ENCODE measurements at regions not wholly inside any gene's neighbourhood (a gene's known extent, or its start where the extent isn't known, plus 50 kb on each side); places are given as distances from the start of the nearest gene placed in this dataset.

DNA sequence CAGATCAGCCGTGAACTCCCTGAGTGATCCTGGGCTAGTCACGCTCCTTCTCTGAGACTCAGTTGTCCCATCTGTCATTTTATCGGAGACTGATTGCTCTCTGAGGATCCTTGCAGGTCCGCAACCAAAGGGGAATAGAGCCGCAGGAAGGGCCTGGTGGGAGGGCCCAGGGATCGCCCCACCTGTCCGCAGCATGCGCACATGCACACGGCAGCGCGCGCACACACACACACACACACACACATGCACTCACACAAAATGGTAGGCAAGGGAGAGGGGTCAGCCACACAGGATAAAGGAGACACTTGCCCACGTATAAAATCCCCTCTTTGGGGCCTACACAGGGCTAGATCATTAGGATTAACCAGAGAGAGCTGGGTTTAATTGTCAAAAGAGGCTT, 95.6 kb upstream of the FOXP4 start:
- DNase-seq (ENCODE audit: low read depth) = no peak

DNA sequence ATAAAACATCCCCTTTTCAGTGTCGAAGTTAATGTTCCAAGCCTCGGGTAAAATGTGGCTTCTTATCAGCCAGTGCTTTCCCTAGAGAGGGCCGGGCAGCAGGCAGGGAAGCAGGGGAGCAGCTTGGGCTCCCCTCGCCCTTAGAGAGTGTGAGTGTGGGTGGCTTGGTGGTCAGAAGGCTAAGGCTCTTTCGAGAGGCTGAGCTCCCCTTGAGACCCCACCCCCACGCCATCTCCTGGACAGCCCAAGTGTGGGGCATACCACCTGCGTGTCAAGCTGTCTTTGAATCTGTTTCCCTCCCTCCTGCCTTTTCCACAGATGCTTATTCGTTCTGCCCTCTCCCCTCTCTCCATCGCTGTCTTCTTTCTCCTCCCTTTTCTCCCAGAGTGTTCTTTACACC, 95.1 kb upstream of the FOXP4 start:
- no peak for DNase-seq (ENCODE audit: low read depth)

- no peak for DNase-seq (ENCODE audit: low read depth)
Measured at GRCh38 chr6:41451515-41452163, 94.5 kb upstream of the FOXP4 start.

- DNase-seq (ENCODE audit: low read depth) = no peak
Measured at GRCh38 chr6:41452763-41453162, 93.4 kb upstream of the FOXP4 start.

GRCh38 chr6:41453244-41453643, 92.9 kb upstream of the FOXP4 start:
- no peak for DNase-seq (ENCODE audit: low read depth)

- DNase-seq (ENCODE audit: low read depth) = no peak
Measured at GRCh38 chr6:41454189-41454789, 91.9 kb upstream of the FOXP4 start.

DNA sequence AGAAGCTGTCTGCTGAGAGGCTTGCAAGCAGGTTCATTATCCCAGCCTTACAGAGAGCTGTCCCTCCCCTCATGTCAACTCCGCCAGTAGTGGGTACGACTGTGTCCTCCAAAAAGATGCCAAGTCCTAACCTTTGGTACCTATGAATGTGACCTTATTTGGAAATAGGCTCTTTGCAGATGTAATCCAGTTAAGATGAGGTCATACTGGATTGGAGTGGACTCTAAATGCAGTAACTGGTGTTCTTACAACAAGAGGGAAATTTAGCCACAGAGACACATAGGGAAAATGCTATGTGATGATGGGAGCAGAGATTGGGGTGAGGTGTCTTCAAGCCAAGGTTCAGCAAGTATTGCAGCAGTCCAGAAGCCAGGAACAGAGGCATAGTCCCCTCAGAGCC, 90.8 kb upstream of the FOXP4 start:
- DNase-seq (ENCODE audit: low read depth) = no peak

GRCh38 chr6:41455818-41456217, 90.4 kb upstream of the FOXP4 start:
- no peak for DNase-seq (ENCODE audit: low read depth)

GRCh38 chr6:41457303-41457670, 88.9 kb upstream of the FOXP4 start:
- no peak for DNase-seq (ENCODE audit: low read depth)

GRCh38 chr6:41459738-41460137, 86.4 kb upstream of the FOXP4 start:
- DNase-seq (ENCODE audit: low read depth) = no peak

DNA sequence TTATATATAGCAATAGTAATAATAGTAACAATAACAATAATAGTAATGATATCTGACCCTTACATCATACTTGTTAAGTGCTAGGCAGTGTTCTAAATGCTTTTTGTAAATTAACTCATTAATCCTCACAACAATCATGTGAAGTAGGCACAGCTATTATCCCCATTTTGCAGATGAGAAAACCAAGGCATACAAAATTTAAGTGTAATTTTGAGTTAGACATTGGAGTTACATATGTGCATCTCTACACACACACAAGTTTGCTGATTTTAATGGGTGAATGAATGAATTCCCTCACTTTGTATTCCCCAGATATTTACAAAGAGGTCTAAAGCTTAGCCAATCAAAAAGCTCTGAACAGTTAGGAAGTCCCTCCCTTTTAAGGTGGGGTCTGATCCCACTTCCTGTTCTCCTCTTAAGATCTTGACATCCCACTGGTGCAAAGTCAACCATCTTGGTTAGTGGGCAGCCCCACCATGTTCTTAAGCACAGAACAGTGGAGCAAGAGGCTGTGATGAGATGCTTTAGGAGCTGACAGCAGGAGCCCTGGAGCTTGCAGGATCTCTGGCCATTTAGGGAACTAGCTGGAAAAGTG, 85.3 kb upstream of the FOXP4 start:
- peak; percentile 32 for DNase-seq (ENCODE audit: low read depth)

DNA sequence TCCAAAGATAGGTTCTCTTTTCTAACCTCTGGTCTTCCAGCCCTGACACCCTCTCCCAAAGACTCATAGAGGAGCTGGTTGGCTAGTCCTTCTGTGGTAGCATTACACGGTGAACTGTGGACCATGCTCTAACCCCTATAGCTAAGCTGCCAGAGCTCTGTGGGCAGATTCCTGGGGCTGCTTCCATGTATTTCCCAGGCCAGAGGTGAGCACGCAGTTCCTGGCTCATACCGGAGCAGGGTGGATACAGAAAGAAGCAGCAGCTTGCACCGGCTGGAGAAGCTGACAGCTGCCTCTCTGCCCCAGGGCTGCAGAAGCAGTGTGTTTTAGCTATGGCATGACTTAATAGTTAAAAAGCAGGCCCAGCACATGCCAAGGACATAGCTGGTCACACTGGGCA, 84.1 kb upstream of the FOXP4 start:
- DNase-seq (ENCODE audit: low read depth) = no peak

- peak; percentile 73 for DNase-seq (ENCODE audit: low read depth)
Measured at GRCh38 chr6:41463062-41463930, 82.9 kb upstream of the FOXP4 start.

DNA sequence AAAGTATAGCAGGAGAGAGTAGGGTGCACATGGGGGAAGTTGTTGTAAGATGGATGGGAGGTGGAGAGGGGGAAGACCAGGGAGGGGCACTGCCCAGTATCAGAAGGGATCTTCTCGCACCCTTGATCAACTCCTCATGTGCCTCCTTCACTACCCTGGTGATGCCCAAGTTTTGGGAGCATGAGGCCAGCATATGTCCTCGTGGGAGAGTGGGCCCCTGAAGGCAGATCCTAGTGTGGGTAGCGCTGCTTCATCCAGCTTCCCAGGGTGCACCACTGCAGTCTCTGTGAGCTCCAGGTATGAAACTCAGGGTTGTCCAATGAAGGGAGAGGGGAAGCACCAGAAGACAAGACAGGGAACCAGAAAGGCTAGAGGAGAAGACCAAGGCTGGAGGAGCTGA, 82.2 kb upstream of the FOXP4 start:
- no peak for DNase-seq (ENCODE audit: low read depth)

DNA sequence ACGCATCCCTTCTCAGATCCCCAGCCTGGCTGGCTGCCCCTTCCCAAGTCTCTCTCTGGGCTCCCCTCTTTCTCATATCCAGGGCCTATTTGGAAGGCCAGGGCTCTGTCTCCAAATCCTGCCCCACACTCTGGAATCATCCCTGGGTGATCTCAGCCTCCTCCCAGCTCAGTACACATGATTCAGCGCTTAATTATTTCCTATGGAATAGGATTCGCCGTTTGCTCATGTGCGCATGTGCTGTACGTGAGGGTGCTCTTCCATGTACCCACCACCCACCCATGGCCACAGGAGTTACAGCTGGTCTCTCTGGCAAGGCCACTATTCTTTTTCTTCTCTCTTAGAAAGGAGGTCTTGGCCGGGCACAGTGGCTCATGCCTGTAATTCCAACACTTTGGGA, 81.7 kb upstream of the FOXP4 start:
- DNase-seq (ENCODE audit: low read depth) = peak; percentile 29

GRCh38 chr6:41466437-41466990, 79.7 kb upstream of the FOXP4 start:
- no peak for DNase-seq (ENCODE audit: low read depth)

- DNase-seq (ENCODE audit: low read depth) = no peak
Measured at GRCh38 chr6:41467061-41467460, 79.1 kb upstream of the FOXP4 start.

DNA sequence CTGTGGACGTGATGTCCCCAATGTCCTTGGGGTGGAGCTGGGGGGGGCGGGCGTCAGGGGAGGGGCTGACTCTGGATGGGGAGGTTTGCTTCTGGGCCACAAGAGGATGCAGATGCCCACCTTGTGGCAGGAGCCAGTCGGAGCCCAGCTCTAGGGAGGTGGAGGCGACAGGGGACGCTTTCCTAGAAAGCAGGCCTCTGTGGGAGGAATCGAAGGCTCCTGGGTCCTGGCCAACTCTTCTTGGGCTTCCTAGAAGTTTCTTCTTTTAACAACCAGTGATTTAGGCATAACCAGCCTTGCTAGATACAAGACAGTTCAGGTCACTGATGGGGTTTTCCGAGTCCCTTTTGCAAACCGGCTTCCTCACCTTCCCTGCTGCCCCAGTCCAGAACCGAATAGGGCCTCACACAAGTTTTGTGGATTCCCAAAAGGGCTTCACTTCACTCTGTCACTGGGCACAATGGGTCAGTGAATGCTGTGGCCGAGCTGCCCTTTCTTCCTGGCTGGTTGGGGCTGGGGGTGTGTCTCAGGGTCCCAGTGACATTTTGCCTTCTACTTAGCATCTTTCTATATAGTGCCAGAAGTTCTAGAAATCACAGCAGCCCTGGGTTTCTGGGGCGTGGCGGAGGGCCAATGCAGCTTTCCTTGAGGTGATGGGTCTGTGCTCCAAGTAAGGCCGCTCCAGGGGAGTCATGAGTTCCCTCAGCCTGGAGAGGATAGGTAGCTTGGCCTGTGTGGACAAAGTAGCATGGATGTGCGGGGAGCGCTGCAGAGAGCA, 78.4 kb upstream of the FOXP4 start:
- DNase-seq (ENCODE audit: low read depth) = no peak

DNA sequence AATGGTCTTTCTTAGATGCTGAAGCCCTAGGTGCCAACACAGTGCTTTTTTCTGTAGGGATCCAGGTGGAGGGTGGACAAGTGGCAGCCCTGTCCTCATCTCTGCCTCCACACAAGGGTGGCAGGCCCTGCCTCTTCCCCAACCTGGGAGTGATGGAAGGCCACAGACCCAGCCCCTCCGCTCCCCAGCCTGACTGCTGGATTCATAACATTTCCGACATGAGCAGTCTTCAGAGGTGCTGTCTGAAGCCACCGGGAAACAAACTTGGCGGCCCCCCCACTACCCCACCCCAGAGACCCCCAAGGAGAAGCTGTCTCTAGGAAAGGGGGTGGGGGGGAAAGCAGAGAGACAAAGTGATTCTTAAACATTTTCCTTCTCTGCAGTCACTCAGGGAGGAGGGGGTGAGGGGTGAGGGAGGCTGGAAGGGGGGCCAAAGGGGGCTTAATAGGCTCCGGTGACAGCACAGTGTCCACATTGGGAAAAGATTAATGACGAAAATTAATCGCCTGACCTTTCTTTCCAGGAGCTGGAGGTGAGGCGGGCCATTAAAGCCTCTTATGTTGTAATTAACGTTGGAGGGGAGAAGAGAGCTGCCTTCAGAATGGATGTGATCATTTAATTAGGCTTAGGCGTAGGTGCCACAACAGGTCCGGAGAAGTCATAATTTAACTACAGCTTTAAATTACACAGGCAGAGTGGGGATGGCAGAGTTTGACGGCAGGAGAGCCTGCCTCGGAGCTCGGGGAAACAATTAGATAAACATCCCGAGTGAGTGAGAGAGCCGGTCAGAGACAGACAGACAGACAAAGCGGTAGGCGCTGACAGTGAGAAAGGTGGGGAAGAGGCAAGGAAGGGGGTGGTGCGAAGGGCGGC, 76.8 kb upstream of the FOXP4 start:
- DNase-seq (ENCODE audit: low read depth) = no peak

- no peak for DNase-seq (ENCODE audit: low read depth)
Measured at GRCh38 chr6:41470029-41470330, 76.2 kb upstream of the FOXP4 start.

Data from RPMI7951 (cell line).